Calu3 (cell line): ENCODE measurements at regions not wholly inside any gene's neighbourhood (a gene's known extent, or its start where the extent isn't known, plus 50 kb on each side); places are given as distances from the start of the nearest gene placed in this dataset.

Experiments
- BruUV-seq: library from RNA; stranded (reverse); fragments of 400-500 nt; replicated peaks from 2 replicates; lab custom pipeline; 2021; lab: Mats Ljungman, UMichigan
- CTCF ChIA-PET: fragments of 300-600 bp; sonication (Branson Sonifier 250); formaldehyde crosslinking; loops from one replicate; lab custom pipeline; 2022; ENCODE audit warnings: antibody characterized with exemption; lab: Charles Lee
- DNase-seq: peaks from one replicate; pipeline ENCODE4 v3.0.0; 2022
- H3K27ac Mint-ChIP-seq: one replicate; pipeline ENCODE4 v1.8.0; 2022; ENCODE audit warnings: mixed read lengths; ENCODE audit not compliant: unreplicated experiment
- H3K27me3 Mint-ChIP-seq: one replicate; pipeline ENCODE4 v1.8.0; 2022; ENCODE audit warnings: mixed read lengths; ENCODE audit not compliant: unreplicated experiment
- H3K36me3 Mint-ChIP-seq: one replicate; pipeline ENCODE4 v1.8.0; 2022; ENCODE audit warnings: mild to moderate bottlenecking, moderate library complexity, mixed read lengths; ENCODE audit not compliant: insufficient read depth, unreplicated experiment
- H3K4me1 Mint-ChIP-seq: one replicate; pipeline ENCODE4 v1.8.0; 2022; ENCODE audit warnings: mild to moderate bottlenecking, low read depth, mixed read lengths; ENCODE audit not compliant: unreplicated experiment
- H3K4me3 Mint-ChIP-seq: one replicate; pipeline ENCODE4 v1.8.0; 2022; ENCODE audit warnings: mild to moderate bottlenecking, low read depth, moderate library complexity, mixed read lengths; ENCODE audit not compliant: unreplicated experiment
- H3K9me3 Mint-ChIP-seq: one replicate; pipeline ENCODE4 v1.8.0; 2022; ENCODE audit warnings: low read depth, mixed read lengths; ENCODE audit not compliant: unreplicated experiment
- CTCF ChIP-seq: fragments of 200-600 bp; IDR thresholded peaks from one replicate; pipeline ENCODE4 v1.8.0; 2022; ENCODE audit warnings: antibody characterized with exemption; ENCODE audit not compliant: unreplicated experiment
- intact Hi-C: fragments of 100-400 bp; cut with micrococcal nuclease; formaldehyde crosslinking; loops from one replicate; pipeline ENCODE4 v1.10.0; 2022; ENCODE audit not compliant: unreplicated experiment

- no peak for DNase-seq
- H3K36me3 Mint-ChIP-seq = no peaks in the 10 kb centered on the region
- no peak for TF ChIP-seq CTCF
- no peak overlapping the region for H3K4me3 Mint-ChIP-seq
- CTCF ChIA-PET = interaction anchor here (0.5 kb wide), 1 partner anchor 166 kb away, joined by 3 read pairs; no protein-coding TSS in a partner anchor
- H3K27me3 Mint-ChIP-seq = peaks cover 70% of the 10 kb centered on the region
- intact Hi-C loops = no loop called here
- H3K4me1 Mint-ChIP-seq = no peaks in the 10 kb centered on the region
- BruUV-seq = no TSS peak
- no peak overlapping the region for H3K27ac Mint-ChIP-seq
- no peaks in the 10 kb centered on the region for H3K9me3 Mint-ChIP-seq
Observed at GRCh38 chr22:47357086-47357485, 594.6 kb downstream of the TBC1D22A start.

GRCh38 chr22:47356511-47357011, 594.1 kb downstream of the TBC1D22A start:
- DNase-seq = no peak
- BruUV-seq = no TSS peak
- Mint-ChIP-seq H3K36me3 (no peaks in the 10 kb centered on the region), H3K27me3 (peaks cover 75% of the 10 kb centered on the region), H3K4me3 (no peak overlapping the region), H3K4me1 (no peaks in the 10 kb centered on the region), H3K9me3 (peaks cover 3% of the 10 kb centered on the region), H3K27ac (no peak overlapping the region)
- CTCF ChIA-PET = interaction anchor here (0.5 kb wide), 1 partner anchor 166 kb away, joined by 3 read pairs; no protein-coding TSS in a partner anchor
- no peak for TF ChIP-seq CTCF
- intact Hi-C loops = no loop called here

- intact Hi-C loops = no loop called here
- H3K27ac Mint-ChIP-seq = no peak overlapping the region
- H3K9me3 Mint-ChIP-seq = peaks cover 3% of the 10 kb centered on the region
- TF ChIP-seq CTCF = no peak
- no peak for DNase-seq
- H3K4me1 Mint-ChIP-seq = no peaks in the 10 kb centered on the region
- no peaks in the 10 kb centered on the region for H3K36me3 Mint-ChIP-seq
- BruUV-seq = no TSS peak
- no peak overlapping the region for H3K4me3 Mint-ChIP-seq
- CTCF ChIA-PET = no interaction called here
- H3K27me3 Mint-ChIP-seq = peaks cover 75% of the 10 kb centered on the region
Observed at GRCh38 chr22:47355776-47356510, 593.5 kb downstream of the TBC1D22A start.

- DNase-seq = no peak
- no peak overlapping the region for H3K4me3 Mint-ChIP-seq
- H3K9me3 Mint-ChIP-seq = peaks cover 3% of the 10 kb centered on the region
- no peak overlapping the region for H3K27ac Mint-ChIP-seq
- CTCF ChIA-PET = no interaction called here
- H3K36me3 Mint-ChIP-seq = no peaks in the 10 kb centered on the region
- no peaks in the 10 kb centered on the region for H3K4me1 Mint-ChIP-seq
- intact Hi-C loops = no loop called here
- no peak for TF ChIP-seq CTCF
- BruUV-seq = no TSS peak
- H3K27me3 Mint-ChIP-seq = peaks cover 75% of the 10 kb centered on the region
Observed at GRCh38 chr22:47355388-47355725, 592.9 kb downstream of the TBC1D22A start.
